Endothelial cell of umbilical vein (primary cell): ENCODE measurements at regions not wholly inside any gene's neighbourhood (a gene's known extent, or its start where the extent isn't known, plus 50 kb on each side); places are given as distances from the start of the nearest gene placed in this dataset.

Experiments used
- BruUV-seq: library from RNA; stranded (reverse); fragments of 400-500 nt; replicated peaks from 2 replicates; lab custom pipeline; 2021; lab: Mats Ljungman, UMichigan
- CTCF ChIA-PET: fragments of 300-600, 350-600 bp; sonication (Branson Sonifier 250); formaldehyde crosslinking; loops from one replicate; lab custom pipeline; 2021; ENCODE audit warnings: antibody characterized with exemption, inconsistent platforms; lab: Charles Lee
- POLR2A ChIA-PET: fragments of 300-600, 350-600 bp; sonication (Branson Sonifier 250); formaldehyde crosslinking; loops from one replicate; lab custom pipeline; 2021; ENCODE audit warnings: antibody characterized with exemption, inconsistent platforms; lab: Charles Lee
- DNase-seq: peaks from one replicate; pipeline ENCODE4 v3.0.0-alpha.2; 2011; ENCODE audit warnings: low read depth, low spot score
- FAIRE-seq: peaks from 2 replicates; lab custom pipeline; 2011; peaks lifted over from hg19 to GRCh38; lab: Jason Lieb, UNC
- H2AFZ ChIP-seq: 2 replicates; pipeline ENCODE4 v1.6.0; 2012; ENCODE audit warnings: low read depth, low read length, control low read depth, inconsistent platforms
- H3K27ac ChIP-seq: 2 replicates; pipeline ENCODE4 v1.5.1; 2011; ENCODE audit warnings: low read depth, mild to moderate bottlenecking, control low read depth, low read length, moderate library complexity; ENCODE audit not compliant: insufficient read depth
- H3K27me3 ChIP-seq, 2 experiments: 2 replicates each; pipeline versions ENCODE4 v1.6.0 to v1.6.1; 2011; ENCODE audit warnings: low read length in 2 of 2, mixed read lengths in 1 of 2; ENCODE audit not compliant: control insufficient read depth in 2 of 2, insufficient read depth in 2 of 2
- H3K36me3 ChIP-seq, 2 experiments: 2 replicates in 1 of 2; 3 replicates in 1 of 2; pipeline ENCODE4 v1.5.1; 2011; ENCODE audit warnings: low read length in 2 of 2, mild to moderate bottlenecking in 1 of 2, moderate library complexity in 1 of 2; ENCODE audit not compliant: control insufficient read depth in 2 of 2, insufficient read depth in 2 of 2; ENCODE audit errors: extremely low read depth in 1 of 2
- H3K4me1 ChIP-seq: 3 replicates; pipeline ENCODE4 v1.5.1; 2011; ENCODE audit warnings: mild to moderate bottlenecking, low read length; ENCODE audit not compliant: control insufficient read depth, insufficient read depth; ENCODE audit errors: extremely low read depth
- H3K4me2 ChIP-seq: 2 replicates; pipeline ENCODE4 v1.6.1; 2011; ENCODE audit warnings: low read length, control low read depth, mixed read lengths; ENCODE audit not compliant: insufficient read depth
- H3K4me3 ChIP-seq, 3 experiments: fragments of 200-600 bp in 1 of 3; sonication (generic), shearing (Covaris generic) in 1 of 3; replicated peaks in 1 of 3; 2 replicates each; pipeline ENCODE4 v1.5.1; 2011 to 2016; ENCODE audit warnings: control low read depth in 3 of 3, low read length in 3 of 3, mild to moderate bottlenecking in 2 of 3, inconsistent platforms in 1 of 3, low read depth in 1 of 3, moderate library complexity in 1 of 3; ENCODE audit not compliant: insufficient read depth in 1 of 3
- H3K79me2 ChIP-seq: 2 replicates; pipeline ENCODE4 v1.6.0; 2012; ENCODE audit warnings: low read length, inconsistent platforms; ENCODE audit not compliant: control insufficient read depth, insufficient read depth
- H3K9ac ChIP-seq: replicated peaks from 2 replicates; pipeline ENCODE3; 2011; ENCODE audit warnings: low read length, control low read depth; ENCODE audit not compliant: insufficient read depth; ENCODE audit errors: extremely low read depth
- H3K9me1 ChIP-seq: replicated peaks from 3 replicates; pipeline ENCODE4 v1.6.0; 2011; ENCODE audit warnings: mild to moderate bottlenecking, low read length; ENCODE audit not compliant: control insufficient read depth, insufficient read depth; ENCODE audit errors: extremely low read depth
- H3K9me3 ChIP-seq: replicated peaks from 2 replicates; pipeline ENCODE4 v1.5.1; 2012; ENCODE audit warnings: low read length, inconsistent platforms; ENCODE audit not compliant: control insufficient read depth, insufficient read depth
- H4K20me1 ChIP-seq: replicated peaks from 2 replicates; pipeline ENCODE3; 2011; ENCODE audit warnings: mild to moderate bottlenecking, low read length; ENCODE audit not compliant: control insufficient read depth, insufficient read depth; ENCODE audit errors: extremely low read depth
- CTCF ChIP-seq, 2 donors: IDR thresholded peaks; 1 replicate in 1 of 2; 2 replicates in 1 of 2; pipeline ENCODE4 v1.5.1; 2011; ENCODE audit warnings: low read length in 2 of 2, mild to moderate bottlenecking in 2 of 2, moderate library complexity in 2 of 2, control low read depth in 1 of 2, inconsistent platforms in 1 of 2, low read depth in 1 of 2; ENCODE audit not compliant: insufficient read depth in 1 of 2; ENCODE audit errors: extremely low read depth in 1 of 2
- EZH2 ChIP-seq: IDR thresholded peaks from 2 replicates; pipeline ENCODE4 v1.6.1; 2012; ENCODE audit warnings: borderline replicate concordance, low read depth, mild to moderate bottlenecking, moderate library complexity, low read length, inconsistent platforms; ENCODE audit not compliant: severe bottlenecking
- FOS ChIP-seq: IDR thresholded peaks from 2 replicates; pipeline ENCODE4 v1.6.1; 2011; ENCODE audit warnings: mild to moderate bottlenecking, low read length, moderate library complexity, borderline replicate concordance; ENCODE audit not compliant: insufficient read depth
- GATA2 ChIP-seq: IDR thresholded peaks from 2 replicates; pipeline ENCODE4 v1.7.0; 2011; ENCODE audit warnings: low read depth, mild to moderate bottlenecking, moderate library complexity, mixed read lengths, low read length; ENCODE audit not compliant: insufficient read length, insufficient read depth
- JUN ChIP-seq: IDR thresholded peaks from 2 replicates; pipeline ENCODE4 v1.6.1; 2011; ENCODE audit warnings: borderline replicate concordance, low read depth; ENCODE audit not compliant: insufficient read length, insufficient read depth
- MAX ChIP-seq: IDR thresholded peaks from 2 replicates; pipeline ENCODE4 v1.6.1; 2011; ENCODE audit not compliant: insufficient read depth, insufficient read length
- MYC ChIP-seq: IDR thresholded peaks from one replicate; pipeline ENCODE4 v1.6.1; 2011; ENCODE audit warnings: mild to moderate bottlenecking, low read depth, low read length
- POLR2A ChIP-seq: IDR thresholded peaks from 2 replicates; pipeline ENCODE4 v1.6.1; 2012; ENCODE audit warnings: low read depth, mild to moderate bottlenecking, control low read depth, low read length
- POLR2AphosphoS5 ChIP-seq: IDR thresholded peaks from 2 replicates; pipeline ENCODE4 v1.6.1; 2012; ENCODE audit warnings: low read depth, mild to moderate bottlenecking, control low read depth, low read length, moderate library complexity; ENCODE audit not compliant: insufficient read depth
- dilution Hi-C: fragments of 300-500 bp; cut with MboI; formaldehyde crosslinking; loops from one replicate; pipeline ENCODE4 v1.15.0; 2019; ENCODE audit warnings: low sequenced_read_pairs; ENCODE audit not compliant: extremely low pct_ligation_motif_present
- intact Hi-C: fragments of 100-400 bp; cut with micrococcal nuclease; formaldehyde crosslinking; loops from one replicate; pipeline ENCODE4 v1.10.0; 2022

- BruUV-seq, result no TSS peak
- H2AFZ ChIP-seq, result no peak overlapping the region
- no peaks in the 10 kb centered on the region for H3K9me1 ChIP-seq
- intact Hi-C loops (no loop called here), dilution Hi-C loops (no loop called here)
- FAIRE-seq (peak; percentile 47), DNase-seq (peak; percentile 20)
- H3K27ac ChIP-seq, result peak overlapping the region; percentile 46
- TF ChIP-seq EZH2 (no peak), POLR2A (no peak), FOS (peak; percentile 46), JUN (peak; percentile 5), GATA2 (peak; percentile 10), CTCF (IDR thresholded peaks at IDR 0.05; ENCODE audit: extremely low read depth in 1 of 2, insufficient read depth in 1 of 2, low read depth in 1 of 2, low read length in 2 of 2) (no peak), POLR2AphosphoS5 (no peak), MYC (no peak), MAX (no peak)
- H4K20me1 ChIP-seq, result no peaks in the 10 kb centered on the region
- no peaks in the 10 kb centered on the region for H3K27me3 ChIP-seq
- ChIA-PET POLR2A (no interaction called here), CTCF (no interaction called here)
- H3K36me3 ChIP-seq, result no peaks in the 10 kb centered on the region
- no peak overlapping the region for H3K4me2 ChIP-seq
- peaks cover 3% of the 10 kb centered on the region for H3K4me1 ChIP-seq
- no peaks in the 10 kb centered on the region for H3K9me3 ChIP-seq
- H3K79me2 ChIP-seq, result no peaks in the 10 kb centered on the region
- no peak overlapping the region for H3K9ac ChIP-seq
- H3K4me3 ChIP-seq, result no peak overlapping the region
Observed at GRCh38 chr11:134504146-134504905, 92.3 kb upstream of the B3GAT1 start.
